Effector memory CD8-positive, alpha-beta T cell (primary cell): ENCODE measurements at regions not wholly inside any gene's neighbourhood (a gene's known extent, or its start where the extent isn't known, plus 50 kb on each side); places are given as distances from the start of the nearest gene placed in this dataset.

Experiments used
- ATAC-seq: fragments of 150-1000 bp; cut with Tn5 transposase; replicated peaks from 2 replicates; pipeline ENCODE4 v1.10.0; 2021; ENCODE audit warnings: mild to moderate bottlenecking, moderate library complexity
- DNase-seq, 3 experiments: peaks; one replicate each; pipeline ENCODE4 v3.0.0; 2021
- H3K27ac Mint-ChIP-seq, 2 donors: one replicate each; pipeline ENCODE4 v1.8.0; 2022; ENCODE audit warnings: mild to moderate bottlenecking in 2 of 2, mixed read lengths in 2 of 2, moderate library complexity in 2 of 2
- H3K27me3 Mint-ChIP-seq, 2 donors: one replicate each; pipeline ENCODE4 v1.8.0; 2022; ENCODE audit warnings: mixed read lengths in 2 of 2
- H3K36me3 Mint-ChIP-seq: one replicate; pipeline ENCODE4 v1.8.0; 2022; ENCODE audit warnings: mild to moderate bottlenecking, moderate library complexity, mixed read lengths; ENCODE audit not compliant: insufficient read depth
- H3K4me1 Mint-ChIP-seq, 2 donors: one replicate each; pipeline ENCODE4 v1.8.0; 2022; ENCODE audit warnings: low read depth in 2 of 2, mixed read lengths in 2 of 2
- H3K4me3 Mint-ChIP-seq, 2 donors: one replicate each; pipeline ENCODE4 v1.8.0; 2022; ENCODE audit warnings: mild to moderate bottlenecking in 2 of 2, mixed read lengths in 2 of 2, moderate library complexity in 2 of 2
- H3K9me3 Mint-ChIP-seq, 2 donors: one replicate each; pipeline ENCODE4 v1.8.0; 2022; ENCODE audit warnings: mixed read lengths in 2 of 2

GRCh38 chr4:27915822-27916221 lies 1055.2 kb downstream of the STIM2 start:
- Mint-ChIP-seq H3K27me3 (no peaks in the 10 kb centered on the region), H3K27ac (no peak overlapping the region)

GRCh38 chr4:27916452-27917184 lies 1056.0 kb downstream of the STIM2 start:
- H3K27me3 Mint-ChIP-seq, result no peaks in the 10 kb centered on the region
- H3K36me3 Mint-ChIP-seq, result no peaks in the 10 kb centered on the region
- no peak for ATAC-seq
- H3K27ac Mint-ChIP-seq, result no peak overlapping the region
- H3K4me3 Mint-ChIP-seq, result no peak overlapping the region
- no peak for DNase-seq
- peaks cover 10 to 26% of the 10 kb centered on the region in 2 donors for H3K9me3 Mint-ChIP-seq
- H3K4me1 Mint-ChIP-seq, result no peaks in the 10 kb centered on the region

More at GRCh38 chr4:27915822-27916221, 1055.2 kb downstream of the STIM2 start:
- H3K36me3 Mint-ChIP-seq, result no peaks in the 10 kb centered on the region
- peaks cover 9 to 21% of the 10 kb centered on the region in 2 donors for H3K9me3 Mint-ChIP-seq
- DNase-seq (no peak), ATAC-seq (no peak)
- H3K4me3 Mint-ChIP-seq, result no peak overlapping the region
- H3K4me1 Mint-ChIP-seq, result no peaks in the 10 kb centered on the region

- Mint-ChIP-seq H3K36me3 (no peaks in the 10 kb centered on the region), H3K9me3 (peaks cover 10 to 26% of the 10 kb centered on the region in 2 donors), H3K27ac (no peak overlapping the region), H3K27me3 (no peaks in the 10 kb centered on the region), H3K4me1 (no peaks in the 10 kb centered on the region), H3K4me3 (no peak overlapping the region)
- DNase-seq (no peak), ATAC-seq (no peak)
Measured at GRCh38 chr4:27917381-27917780, 1056.7 kb downstream of the STIM2 start.

GRCh38 chr4:27921231-27921630 lies 1060.6 kb downstream of the STIM2 start:
- Mint-ChIP-seq H3K27me3 (no peaks in the 10 kb centered on the region), H3K4me1 (no peaks in the 10 kb centered on the region), H3K27ac (no peak overlapping the region), H3K36me3 (no peaks in the 10 kb centered on the region), H3K9me3 (peaks cover 8 to 27% of the 10 kb centered on the region in 2 donors), H3K4me3 (no peak overlapping the region)
- DNase-seq (no peak), ATAC-seq (no peak)

- no peak overlapping the region for H3K27ac Mint-ChIP-seq
- no peaks in the 10 kb centered on the region for H3K4me1 Mint-ChIP-seq
- ATAC-seq (no peak), DNase-seq (no peak)
- H3K27me3 Mint-ChIP-seq, result no peaks in the 10 kb centered on the region
- H3K4me3 Mint-ChIP-seq, result no peak overlapping the region
- H3K9me3 Mint-ChIP-seq, result peaks cover 0 to 2% of the 10 kb centered on the region in 2 donors
- H3K36me3 Mint-ChIP-seq, result no peaks in the 10 kb centered on the region
Measured at GRCh38 chr4:27928761-27929540, 1068.3 kb downstream of the STIM2 start.

GRCh38 chr4:27930291-27930690 lies 1069.7 kb downstream of the STIM2 start:
- Mint-ChIP-seq H3K27me3 (no peaks in the 10 kb centered on the region), H3K36me3 (no peaks in the 10 kb centered on the region), H3K4me3 (no peak overlapping the region), H3K9me3 (peaks cover 0 to 2% of the 10 kb centered on the region in 2 donors), H3K4me1 (no peaks in the 10 kb centered on the region), H3K27ac (no peak overlapping the region)
- ATAC-seq, result no peak
- no peak for DNase-seq

GRCh38 chr4:27930976-27931375 lies 1070.3 kb downstream of the STIM2 start:
- Mint-ChIP-seq H3K9me3 (peaks cover 0 to 2% of the 10 kb centered on the region in 2 donors), H3K27me3 (no peaks in the 10 kb centered on the region), H3K4me3 (no peak overlapping the region), H3K27ac (no peak overlapping the region), H3K4me1 (no peaks in the 10 kb centered on the region), H3K36me3 (no peaks in the 10 kb centered on the region)
- DNase-seq (no peak), ATAC-seq (no peak)

- H3K27ac Mint-ChIP-seq, result no peak overlapping the region
- no peak for DNase-seq
- H3K36me3 Mint-ChIP-seq, result no peaks in the 10 kb centered on the region
- ATAC-seq, result no peak
- H3K9me3 Mint-ChIP-seq, result peaks cover 0 to 2% of the 10 kb centered on the region in 2 donors
- H3K4me3 Mint-ChIP-seq, result no peak overlapping the region
- H3K4me1 Mint-ChIP-seq, result no peaks in the 10 kb centered on the region
- H3K27me3 Mint-ChIP-seq, result no peaks in the 10 kb centered on the region
Measured at GRCh38 chr4:27931584-27931983, 1070.9 kb downstream of the STIM2 start.

GRCh38 chr4:27934871-27935270 lies 1074.2 kb downstream of the STIM2 start:
- H3K4me1 Mint-ChIP-seq, result no peaks in the 10 kb centered on the region
- peaks cover 0 to 2% of the 10 kb centered on the region in 2 donors for H3K9me3 Mint-ChIP-seq
- H3K36me3 Mint-ChIP-seq, result no peaks in the 10 kb centered on the region
- no peaks in the 10 kb centered on the region for H3K27me3 Mint-ChIP-seq
- no peak overlapping the region for H3K4me3 Mint-ChIP-seq
- no peak overlapping the region for H3K27ac Mint-ChIP-seq
- ATAC-seq (no peak), DNase-seq (no peak)

- no peak overlapping the region for H3K27ac Mint-ChIP-seq
- DNase-seq, result no peak
- ATAC-seq, result no peak
- H3K4me3 Mint-ChIP-seq, result no peak overlapping the region
- H3K36me3 Mint-ChIP-seq, result no peaks in the 10 kb centered on the region
- no peaks in the 10 kb centered on the region for H3K27me3 Mint-ChIP-seq
- no peaks in the 10 kb centered on the region for H3K4me1 Mint-ChIP-seq
- no peaks in the 10 kb centered on the region for H3K9me3 Mint-ChIP-seq
Measured at GRCh38 chr4:27946799-27947198, 1086.2 kb downstream of the STIM2 start.

- Mint-ChIP-seq H3K27me3 (no peaks in the 10 kb centered on the region), H3K36me3 (no peaks in the 10 kb centered on the region), H3K4me1 (no peaks in the 10 kb centered on the region), H3K9me3 (peaks cover 0 to under 1% of the 10 kb centered on the region in 2 donors), H3K4me3 (no peak overlapping the region), H3K27ac (no peak overlapping the region)
- ATAC-seq (no peak), DNase-seq (no peak)
Measured at GRCh38 chr4:27947302-27947701, 1086.7 kb downstream of the STIM2 start.

- DNase-seq (no peak), ATAC-seq (no peak)
- H3K4me1 Mint-ChIP-seq, result no peaks in the 10 kb centered on the region
- no peaks in the 10 kb centered on the region for H3K27me3 Mint-ChIP-seq
- no peak overlapping the region for H3K27ac Mint-ChIP-seq
- no peak overlapping the region for H3K4me3 Mint-ChIP-seq
- H3K9me3 Mint-ChIP-seq, result peaks cover under 1 to 7% of the 10 kb centered on the region in 2 donors
- H3K36me3 Mint-ChIP-seq, result no peaks in the 10 kb centered on the region
Measured at GRCh38 chr4:27964095-27964494, 1103.5 kb downstream of the STIM2 start.

- H3K27me3 Mint-ChIP-seq, result no peaks in the 10 kb centered on the region
- no peak overlapping the region for H3K4me3 Mint-ChIP-seq
- H3K4me1 Mint-ChIP-seq, result no peaks in the 10 kb centered on the region
- DNase-seq (no peak), ATAC-seq (no peak)
- H3K36me3 Mint-ChIP-seq, result no peaks in the 10 kb centered on the region
- H3K9me3 Mint-ChIP-seq, result peaks cover 14 to 15% of the 10 kb centered on the region in 2 donors
- H3K27ac Mint-ChIP-seq, result no peak overlapping the region
Measured at GRCh38 chr4:27966664-27967063, 1106.0 kb downstream of the STIM2 start.

GRCh38 chr4:27973056-27973455 lies 1112.4 kb downstream of the STIM2 start:
- Mint-ChIP-seq H3K9me3 (peaks cover 19 to 37% of the 10 kb centered on the region in 2 donors), H3K4me3 (no peak overlapping the region), H3K27me3 (no peaks in the 10 kb centered on the region), H3K27ac (no peak overlapping the region), H3K4me1 (no peaks in the 10 kb centered on the region), H3K36me3 (no peaks in the 10 kb centered on the region)
- DNase-seq (no peak), ATAC-seq (no peak)
